HS-27A (cell line): ENCODE measurements at regions not wholly inside any gene's neighbourhood (a gene's known extent, or its start where the extent isn't known, plus 50 kb on each side); places are given as distances from the start of the nearest gene placed in this dataset.

Experiments used
- DNase-seq: peaks from one replicate; pipeline ENCODE4 v3.0.0-alpha.2; 2012; ENCODE audit warnings: low read depth, missing footprints

DNA sequence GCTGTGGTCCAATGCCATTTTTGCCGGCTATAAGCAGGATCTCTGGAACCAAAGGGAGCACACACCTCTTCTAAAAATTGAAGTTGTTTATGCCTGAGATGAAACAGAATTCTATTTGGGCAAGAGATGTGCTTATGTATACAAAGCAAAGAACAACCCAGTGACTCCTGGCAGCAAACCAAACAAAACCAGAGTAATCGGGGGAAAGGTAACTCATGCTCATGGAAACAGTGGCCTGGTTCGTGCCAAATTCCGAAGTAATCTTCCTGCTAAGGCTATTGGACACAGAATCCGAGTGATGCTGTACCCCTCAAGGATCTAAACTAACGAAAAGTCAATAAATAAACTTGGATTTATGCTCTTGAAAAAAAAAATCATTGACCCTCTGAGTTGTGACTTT lies 178.7 kb downstream of the CEMIP2 start:
- DNase-seq, result no peak

GRCh38 chr9:71587576-71588362 lies 180.5 kb downstream of the CEMIP2 start:
- DNase-seq, result no peak

GRCh38 chr9:71583792-71584191 lies 184.5 kb downstream of the CEMIP2 start:
- no peak for DNase-seq

DNA sequence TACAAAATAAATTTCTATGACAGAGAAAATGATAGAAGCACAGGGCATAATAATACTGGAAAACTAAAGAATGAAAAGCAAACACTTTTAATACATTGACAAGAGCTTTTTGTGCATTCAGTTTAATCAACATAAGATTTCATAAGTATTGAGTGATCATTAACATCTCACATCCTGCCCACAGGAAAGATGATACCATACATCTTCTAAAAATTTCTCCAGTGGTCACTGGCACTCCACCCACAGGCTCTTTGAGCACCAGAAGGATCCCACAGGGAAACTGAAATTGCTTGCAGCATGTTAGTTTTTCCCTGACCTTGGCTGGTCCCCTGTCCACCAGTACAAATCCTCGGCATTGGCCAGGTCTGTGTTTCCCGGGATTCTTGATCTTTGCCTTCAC lies 186.0 kb downstream of the CEMIP2 start:
- DNase-seq, result no peak

DNA sequence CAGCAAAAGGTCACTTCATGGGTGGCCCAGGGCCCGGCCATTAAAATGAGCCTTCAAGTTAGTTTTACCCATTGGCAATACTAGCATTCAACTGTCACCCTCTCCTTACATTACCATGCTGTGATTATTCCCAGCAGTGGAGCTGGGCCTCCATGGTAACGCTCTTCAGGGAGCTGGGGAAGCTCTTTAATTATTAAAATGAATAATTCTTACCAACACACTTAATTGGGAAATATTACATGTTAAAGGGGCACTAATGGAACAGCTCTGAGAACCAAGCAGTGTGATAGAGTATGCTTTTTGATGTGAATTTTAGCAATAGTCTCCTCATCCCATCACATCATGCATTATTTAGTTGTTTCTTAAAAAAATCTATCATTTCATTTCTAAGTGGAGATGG lies 187.2 kb downstream of the CEMIP2 start:
- DNase-seq, result no peak

DNA sequence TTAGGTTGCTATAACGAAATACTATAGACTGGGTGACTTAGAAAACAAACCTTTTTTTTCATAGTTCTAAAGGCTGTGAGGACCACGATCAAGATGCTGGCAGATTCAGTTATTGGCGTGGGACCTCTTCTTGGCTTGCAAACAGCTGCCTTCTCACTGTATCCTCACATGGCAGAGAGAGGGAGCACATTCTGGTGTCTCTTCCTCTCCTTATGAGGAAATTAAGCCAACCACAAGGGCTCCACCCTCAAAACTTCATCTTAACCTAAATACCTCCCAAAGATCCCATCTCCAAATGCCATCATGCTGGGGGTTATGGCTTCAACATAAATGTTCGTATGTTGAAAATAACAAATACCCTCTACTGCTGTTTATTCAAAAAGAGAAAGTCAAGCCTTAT lies 197.1 kb downstream of the CEMIP2 start:
- no peak for DNase-seq

- DNase-seq, result no peak
Measured at GRCh38 chr9:71567890-71568289, 200.4 kb downstream of the CEMIP2 start.

DNA sequence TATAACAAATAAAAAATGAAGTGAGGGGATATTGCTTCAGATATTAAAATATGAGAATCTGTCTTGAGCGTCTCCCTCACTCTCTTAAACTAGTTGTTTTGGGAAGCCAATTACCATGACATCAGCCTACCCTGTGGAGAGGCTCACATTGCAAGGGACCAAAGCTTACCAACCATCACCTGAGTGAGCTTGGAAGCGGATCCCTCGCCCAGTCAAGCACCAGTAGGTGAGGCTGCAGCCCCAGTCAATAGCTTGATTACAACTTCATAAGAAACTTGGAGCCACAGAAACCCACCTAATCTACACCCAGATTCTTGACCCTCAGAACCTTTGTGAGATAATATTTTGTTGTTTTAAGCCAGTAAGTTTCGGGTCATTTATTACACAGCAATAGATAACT lies 206.2 kb downstream of the CEMIP2 start:
- no peak for DNase-seq

DNA sequence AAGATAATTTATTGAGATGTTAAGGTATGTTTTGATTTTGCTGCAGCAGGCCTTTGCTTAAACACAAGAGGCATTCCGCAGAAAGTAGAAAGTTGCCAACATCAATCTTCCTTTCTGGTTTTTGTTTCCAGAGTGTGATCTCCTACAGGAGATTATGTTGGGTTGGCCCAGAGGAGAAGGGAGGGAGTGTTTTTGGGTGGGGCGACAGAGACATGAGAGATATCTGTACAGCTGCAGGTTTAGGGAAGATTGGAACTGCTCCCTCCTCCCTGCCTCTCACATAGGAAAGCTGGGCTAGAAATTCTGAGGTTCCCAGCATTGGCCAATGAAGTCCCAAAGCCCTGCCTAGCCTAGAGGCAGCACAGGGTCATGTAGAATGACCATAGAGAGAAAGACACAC lies 211.0 kb downstream of the CEMIP2 start:
- DNase-seq, result no peak

- no peak for DNase-seq
Measured at GRCh38 chr9:71552480-71552879, 215.8 kb downstream of the CEMIP2 start.

DNA sequence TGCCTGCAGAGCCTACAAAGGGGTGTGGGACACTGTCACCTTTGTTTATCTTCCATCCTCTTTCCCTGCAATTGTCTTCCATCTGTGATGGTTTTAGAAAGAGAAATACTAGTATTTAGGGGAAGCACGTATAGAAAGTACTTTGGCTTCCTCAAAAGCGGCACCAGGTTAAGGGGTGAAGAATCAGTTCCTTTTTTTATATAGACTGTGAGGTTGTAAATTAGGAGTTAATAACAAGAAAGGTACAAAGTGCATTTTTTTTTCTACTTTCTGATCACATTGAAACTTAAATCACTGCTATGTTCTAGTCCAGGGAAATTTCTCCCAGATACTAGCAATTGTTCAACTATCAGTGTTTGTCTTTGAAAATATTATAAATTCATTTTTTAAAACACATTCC lies 219.3 kb downstream of the CEMIP2 start:
- no peak for DNase-seq

DNA sequence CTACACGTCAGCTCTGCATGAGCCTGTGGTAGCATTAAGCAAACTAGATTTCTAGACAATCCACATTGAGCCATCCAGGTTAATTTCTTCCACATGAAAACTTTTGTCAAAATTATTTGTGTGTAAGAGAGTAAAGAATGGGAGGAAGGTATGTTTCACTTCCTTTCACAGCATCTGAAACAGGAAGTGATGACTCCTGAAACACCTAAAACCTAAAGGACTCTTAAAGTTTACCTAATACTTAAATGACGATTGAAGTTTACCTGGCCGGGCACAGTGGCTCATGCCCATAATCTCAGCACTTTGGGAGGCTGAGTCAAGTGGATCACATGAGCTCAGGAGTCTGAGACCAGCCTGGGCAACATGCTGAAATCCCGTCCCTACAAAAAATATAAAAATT lies 223.8 kb downstream of the CEMIP2 start:
- no peak for DNase-seq

DNA sequence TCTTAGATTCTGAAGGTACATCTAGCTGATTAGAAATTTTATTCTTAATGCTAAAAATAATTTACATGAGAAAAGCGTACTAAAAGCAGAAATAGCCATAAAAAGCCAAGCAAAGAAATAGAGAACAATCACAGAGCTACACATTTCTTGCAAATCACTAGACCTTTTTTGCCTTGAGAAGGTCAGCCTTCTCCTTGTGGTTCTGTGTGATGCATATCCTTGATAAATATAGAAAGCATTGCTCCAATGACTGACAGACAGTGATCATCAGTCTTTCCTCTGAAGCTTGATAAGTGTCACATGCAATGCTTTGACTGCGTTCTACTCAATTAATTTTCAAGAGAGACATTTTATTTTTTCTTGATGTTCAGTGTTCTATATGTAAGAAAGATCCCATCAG lies 226.9 kb downstream of the CEMIP2 start:
- no peak for DNase-seq

- no peak for DNase-seq
Measured at GRCh38 chr9:71524996-71525580, 243.2 kb downstream of the CEMIP2 start.

DNA sequence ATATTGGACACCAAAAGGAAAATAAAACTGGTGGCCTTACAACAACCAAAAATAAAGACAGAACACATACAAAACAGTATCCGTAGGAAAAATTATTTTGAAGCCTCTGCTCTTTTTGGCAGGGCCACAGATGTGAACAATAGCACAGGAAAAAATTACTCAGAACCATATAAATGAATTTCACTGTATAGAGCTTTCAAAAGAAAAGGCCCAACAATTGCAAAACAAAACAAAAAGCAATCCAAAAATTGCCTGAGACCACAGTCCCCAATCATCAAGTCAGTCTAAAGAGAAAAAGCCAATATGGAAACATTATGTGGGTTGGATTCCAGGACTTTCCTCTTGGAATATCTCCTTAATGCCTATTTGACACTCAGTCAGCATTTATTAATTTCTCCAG lies 243.8 kb downstream of the CEMIP2 start:
- DNase-seq, result no peak

DNA sequence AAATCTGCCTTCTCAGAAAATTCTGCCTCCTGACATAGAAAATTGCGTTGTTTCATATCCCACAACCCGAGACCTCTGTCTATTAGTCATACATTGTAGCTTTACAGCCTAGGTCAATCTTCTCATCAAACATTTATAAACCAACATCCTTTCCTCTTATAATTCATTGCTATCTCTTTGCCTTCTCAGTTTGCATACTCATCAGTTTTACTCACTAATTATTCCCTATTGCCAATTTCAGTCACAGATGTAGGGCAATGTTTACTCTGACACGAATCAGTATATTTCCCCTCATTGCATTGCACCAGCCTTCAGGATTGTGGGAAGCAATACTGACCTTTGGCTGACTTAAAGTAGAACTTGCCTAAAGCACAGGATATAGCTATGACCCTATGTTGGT lies 247.2 kb downstream of the CEMIP2 start:
- DNase-seq, result no peak

- no peak for DNase-seq
Measured at GRCh38 chr9:71519098-71519696, 249.1 kb downstream of the CEMIP2 start.

- no peak for DNase-seq
Measured at GRCh38 chr9:71518045-71518827, 250.1 kb downstream of the CEMIP2 start.

DNA sequence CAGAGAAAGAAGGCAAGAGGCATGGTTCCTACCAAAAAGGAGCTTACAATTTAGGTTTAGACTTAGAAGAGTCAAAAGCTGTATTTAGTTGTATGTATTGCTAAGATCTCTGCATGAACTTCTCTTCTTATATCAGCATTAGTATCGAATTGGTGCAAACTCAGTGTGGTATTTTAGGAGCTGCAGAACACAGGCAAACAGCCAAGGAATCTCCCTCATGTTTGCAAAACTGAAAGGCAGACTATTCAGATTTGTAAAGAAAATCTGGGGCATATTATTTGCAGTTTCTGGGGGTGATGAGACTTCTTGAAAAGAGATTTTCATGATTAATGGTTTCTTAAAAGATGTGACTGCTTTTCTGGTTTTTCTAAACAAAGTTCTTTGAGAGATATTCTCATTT lies 252.7 kb downstream of the CEMIP2 start:
- no peak for DNase-seq

GRCh38 chr9:71515107-71515506 lies 253.2 kb downstream of the CEMIP2 start:
- DNase-seq, result no peak

- DNase-seq, result no peak
Measured at GRCh38 chr9:71514344-71514975, 253.9 kb downstream of the CEMIP2 start.

DNA sequence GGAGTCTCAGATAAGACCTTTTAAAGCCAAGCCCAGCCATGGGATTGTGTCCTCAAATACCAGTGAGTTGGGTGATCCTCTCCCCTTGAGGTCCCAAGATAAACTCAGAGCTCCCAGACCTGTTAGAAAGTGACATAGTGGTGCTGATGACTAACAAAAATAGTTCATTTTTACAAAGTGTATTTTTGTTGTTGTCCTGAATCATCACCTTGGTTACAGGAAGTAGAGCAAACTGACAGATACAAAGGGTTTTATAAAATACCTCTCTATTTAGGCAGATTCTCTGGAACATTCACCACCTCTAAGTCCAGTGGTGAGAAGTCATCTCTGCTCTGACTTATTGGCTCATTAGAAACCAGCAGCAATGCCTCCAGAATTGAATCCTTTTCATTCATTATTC lies 259.3 kb downstream of the CEMIP2 start:
- DNase-seq, result no peak
